Skin epidermis (tissue), 12 donors: ENCODE measurements at regions not wholly inside any gene's neighbourhood (a gene's known extent, or its start where the extent isn't known, plus 50 kb on each side); places are given as distances from the start of the nearest gene placed in this dataset.
A peak's percentile ranks its signal among the peaks of the same experiment; 100 is the strongest.

Source experiments
- H3K27ac ChIP-seq, 21 experiments: fragments of 200-600 bp; sonication (generic) in 11 of 21; one replicate each; pipeline ENCODE4 v1.5.0; 2020; ENCODE audit warnings: mild to moderate bottlenecking in 3 of 21, inconsistent platforms in 2 of 21, moderate library complexity in 2 of 21
- H3K4me3 ChIP-seq, 7 experiments: fragments of 200-600 bp; sonication (generic) in 2 of 7; one replicate each; pipeline ENCODE4 v1.5.0; 2020; ENCODE audit warnings: inconsistent platforms in 2 of 7, mild to moderate bottlenecking in 2 of 7, moderate library complexity in 1 of 7

DNA sequence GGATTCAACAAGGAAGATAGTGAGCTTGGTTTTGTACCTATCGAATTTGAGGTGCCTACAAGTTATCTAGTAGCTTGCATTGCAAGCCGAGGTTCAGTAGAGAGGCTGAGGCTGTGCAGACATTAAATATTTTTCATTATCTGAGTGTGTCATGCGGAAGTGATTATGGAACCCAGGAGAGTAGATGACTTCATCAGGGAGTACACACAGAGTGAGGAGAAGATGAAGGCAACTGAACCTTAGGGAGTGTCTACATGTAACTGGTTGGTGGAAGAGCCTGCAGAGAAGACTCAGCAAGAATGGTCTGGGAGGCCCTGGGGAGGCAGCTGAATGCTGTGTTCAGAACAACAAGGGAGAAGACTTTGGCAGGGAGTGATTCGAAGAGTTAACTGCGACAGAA, 393.9 kb downstream of the ARHGEF28 start:
- Histone ChIP-seq H3K4me3 (no peak overlapping the region), H3K27ac (no peak overlapping the region)

DNA sequence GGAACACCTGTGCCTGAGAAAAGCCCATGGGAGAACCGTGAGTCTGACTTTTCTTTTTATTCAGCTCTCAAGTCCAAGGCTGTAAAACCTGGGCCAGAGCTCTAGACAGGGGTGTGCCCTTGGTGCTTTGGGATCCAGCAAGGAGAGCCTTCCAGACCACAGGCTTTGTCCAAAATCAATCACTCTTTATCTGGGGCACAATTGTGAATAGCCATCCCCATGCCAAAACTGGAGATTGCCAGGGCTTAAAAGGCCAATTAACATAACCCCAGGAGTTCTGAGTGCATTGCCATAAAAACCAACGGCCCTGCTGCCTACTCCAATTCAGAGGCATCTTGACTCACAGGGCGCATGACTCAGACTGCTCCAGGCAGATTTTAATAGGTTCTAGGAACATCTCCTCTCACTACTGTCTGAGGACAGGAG, 391.8 kb downstream of the ARHGEF28 start:
- H3K4me3 ChIP-seq, result no peak overlapping the region

DNA sequence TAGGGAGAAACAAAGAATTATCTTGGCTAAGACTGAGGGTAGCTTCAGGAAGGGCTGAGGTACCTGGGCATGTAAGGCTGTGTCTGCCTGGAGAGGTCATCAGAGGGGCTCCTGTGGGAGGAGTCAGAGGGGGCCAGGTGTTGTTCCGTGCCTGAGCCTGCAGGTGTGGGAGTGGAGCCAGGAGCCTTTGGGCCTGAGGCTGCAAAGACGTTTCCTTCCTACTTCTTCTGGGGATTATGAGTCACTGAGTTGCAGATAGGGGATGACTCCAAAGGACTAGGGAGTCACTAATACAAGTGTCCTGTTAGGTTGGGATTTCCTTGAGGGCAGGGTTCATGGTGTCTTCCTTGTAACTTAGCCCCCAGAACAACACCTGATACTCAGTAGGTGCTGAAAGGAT, 391.1 kb downstream of the ARHGEF28 start:
- H3K4me3 ChIP-seq, result no peak overlapping the region
- peak overlapping the region in 1 of 21 experiments; percentile 49 for H3K27ac ChIP-seq

More for the DNA sequence above, 391.8 kb downstream of the ARHGEF28 start:
- H3K27ac ChIP-seq, result peak overlapping the region in 3 of 21 experiments; percentile 18 to 49 (median 36)

DNA sequence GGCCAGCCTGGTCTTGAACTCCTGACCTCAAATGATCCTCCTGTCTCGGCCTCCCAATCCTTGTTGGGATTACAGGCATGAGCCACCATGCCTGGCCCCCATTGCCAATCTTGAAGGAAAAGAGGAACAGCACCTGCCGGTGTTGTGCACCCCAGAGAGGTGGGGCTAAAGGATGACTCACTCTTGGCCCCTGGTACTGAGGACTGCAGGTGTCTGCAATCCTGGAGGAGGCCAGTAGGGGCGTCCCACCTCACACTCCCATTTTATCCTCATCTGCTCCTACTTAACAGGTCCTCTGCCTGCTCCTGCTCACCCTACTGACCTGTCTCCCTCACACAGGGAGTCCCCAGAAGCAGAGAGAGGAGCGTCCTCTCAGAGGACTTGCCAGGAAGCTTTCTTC, 390.4 kb downstream of the ARHGEF28 start:
- Histone ChIP-seq H3K27ac (peak overlapping the region in 1 of 21 experiments; percentile 5), H3K4me3 (no peak overlapping the region)

DNA sequence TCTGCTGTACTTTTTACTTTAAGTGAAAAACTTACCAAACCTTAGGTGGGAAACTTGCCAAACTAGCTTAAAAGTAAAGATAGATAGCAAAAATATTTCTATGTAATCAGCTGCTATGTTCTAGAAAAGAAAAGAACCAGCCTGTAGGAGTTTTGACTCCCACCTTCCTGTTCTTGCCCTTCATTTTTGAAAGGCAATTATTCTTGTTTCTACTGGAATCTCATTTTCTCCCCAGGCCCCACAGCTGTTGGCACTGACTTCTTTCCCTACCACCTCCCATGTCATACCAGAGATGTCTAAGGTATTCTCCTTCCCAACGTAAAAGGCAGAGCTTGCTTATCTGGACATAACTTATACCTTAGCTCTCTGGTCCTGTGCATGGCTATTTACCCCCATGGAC, 389.7 kb downstream of the ARHGEF28 start:
- H3K4me3 ChIP-seq, result no peak overlapping the region
- no peak overlapping the region for H3K27ac ChIP-seq

DNA sequence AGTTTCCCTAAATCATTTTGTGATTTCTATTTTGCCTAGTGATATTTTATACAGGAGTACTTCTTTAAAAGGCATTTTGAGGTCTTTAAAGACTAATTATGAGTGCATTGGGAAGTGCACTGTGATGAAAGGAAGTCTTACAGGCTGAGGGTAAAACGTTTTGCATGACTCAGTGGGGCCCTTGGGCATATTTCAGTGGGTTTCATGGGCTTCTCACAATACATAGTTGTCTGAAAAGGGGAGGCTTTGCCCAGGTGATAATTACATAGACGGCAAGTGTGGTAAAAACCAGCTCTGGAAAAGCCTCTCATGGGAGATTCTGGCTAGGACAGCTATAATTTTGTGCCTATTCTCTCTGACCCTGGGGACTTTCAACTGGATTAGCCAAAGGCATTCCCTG, 387.2 kb downstream of the ARHGEF28 start:
- peak overlapping the region in 1 of 21 experiments; percentile 24 for H3K27ac ChIP-seq
- no peak overlapping the region for H3K4me3 ChIP-seq

DNA sequence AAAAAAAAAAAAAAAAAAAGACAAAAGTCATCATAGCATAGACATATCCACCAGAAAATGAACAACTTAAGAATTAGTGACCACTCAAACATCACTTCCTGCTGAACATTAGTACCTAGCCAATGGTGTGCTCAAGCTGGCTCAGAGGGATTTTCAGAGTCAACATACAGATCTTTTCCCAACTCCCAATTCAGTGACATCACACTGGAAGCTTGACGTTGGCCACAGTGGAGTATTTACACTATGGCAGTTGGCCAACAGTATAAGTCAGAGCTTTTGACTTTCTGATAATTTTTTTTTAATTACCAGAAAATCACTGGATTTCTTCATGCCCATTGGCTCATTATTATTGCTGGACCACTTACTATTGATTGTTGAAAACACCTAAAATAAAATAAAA, 383.5 kb downstream of the ARHGEF28 start:
- Histone ChIP-seq H3K27ac (no peak overlapping the region), H3K4me3 (no peak overlapping the region)

DNA sequence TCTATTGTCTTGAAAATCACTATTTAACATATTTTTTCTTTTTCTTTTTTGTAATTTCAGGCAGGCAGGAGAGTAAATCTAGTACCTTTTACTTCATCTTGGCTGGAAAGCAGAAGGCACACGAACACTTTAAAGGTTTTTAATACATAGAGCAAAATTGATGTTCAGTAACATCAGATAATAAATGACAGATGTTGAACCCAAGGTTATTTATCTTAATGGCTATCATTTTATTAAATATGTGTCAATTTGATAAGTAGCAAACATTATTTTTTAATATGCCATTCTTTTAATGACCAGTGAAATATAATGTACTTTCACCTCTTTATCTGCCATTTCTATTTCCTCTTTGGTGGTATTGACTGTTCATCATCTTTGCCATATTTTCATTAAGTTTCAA, 381.2 kb downstream of the ARHGEF28 start:
- H3K4me3 ChIP-seq, result no peak overlapping the region

DNA sequence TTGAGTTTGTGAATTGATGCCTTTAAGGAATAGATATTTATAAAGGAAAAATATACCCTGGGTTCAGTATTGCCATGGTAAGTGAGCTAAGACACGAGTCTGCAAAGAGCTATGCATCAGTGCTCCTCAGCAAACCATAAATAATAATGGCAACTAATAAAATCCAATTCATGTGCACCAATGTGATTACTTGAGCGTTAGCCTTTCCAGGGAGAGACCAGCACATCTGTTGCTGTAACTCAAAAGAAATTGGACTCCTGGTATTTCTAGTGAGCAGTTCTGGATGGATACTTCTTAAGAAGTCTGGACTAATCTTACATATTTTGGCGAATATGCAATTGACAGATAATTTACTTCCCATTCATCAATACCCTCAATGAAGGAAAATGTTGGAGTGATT, 373.3 kb downstream of the ARHGEF28 start:
- H3K4me3 ChIP-seq, result no peak overlapping the region
- no peak overlapping the region for H3K27ac ChIP-seq

More for the DNA sequence above, 381.2 kb downstream of the ARHGEF28 start:
- H3K27ac ChIP-seq, result no peak overlapping the region

DNA sequence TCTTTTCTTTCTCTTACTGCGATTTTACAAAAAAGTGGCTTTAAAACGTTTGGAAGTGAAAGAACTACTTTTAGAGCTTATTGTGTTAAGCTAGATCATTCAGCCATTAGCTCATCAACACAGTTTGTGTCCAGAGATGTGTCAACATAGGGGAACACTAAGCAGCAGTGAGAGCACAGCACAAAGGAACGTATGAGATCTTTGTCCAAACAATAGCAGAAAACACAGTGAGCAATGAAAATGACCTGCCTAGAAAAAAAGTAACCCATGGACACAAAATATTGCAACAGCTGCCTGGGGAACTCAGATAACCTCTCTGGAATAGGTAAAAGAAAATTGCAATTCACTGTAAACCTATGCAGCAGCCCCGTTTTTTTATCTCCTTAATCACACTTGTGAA, 372.5 kb downstream of the ARHGEF28 start:
- Histone ChIP-seq H3K4me3 (no peak overlapping the region), H3K27ac (no peak overlapping the region)

DNA sequence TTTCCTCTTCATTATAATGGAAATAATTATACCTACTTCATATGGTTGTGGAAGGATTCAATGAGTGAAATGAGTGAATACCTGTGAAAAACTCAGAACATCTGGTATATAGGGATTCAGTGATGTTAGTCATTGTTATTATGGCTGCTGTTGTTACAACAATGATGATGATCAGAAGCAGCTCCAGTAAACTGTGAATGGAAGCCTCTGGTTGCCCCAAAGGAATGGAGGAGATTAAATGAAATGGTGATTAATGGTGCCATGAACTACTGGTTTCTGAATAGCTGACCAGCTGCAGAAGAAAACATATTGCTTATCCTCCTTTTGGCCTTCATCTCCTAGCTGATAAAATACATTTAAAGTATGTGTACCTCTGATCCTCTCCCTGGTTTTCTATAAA, 372.0 kb downstream of the ARHGEF28 start:
- H3K27ac ChIP-seq, result no peak overlapping the region
- no peak overlapping the region for H3K4me3 ChIP-seq

DNA sequence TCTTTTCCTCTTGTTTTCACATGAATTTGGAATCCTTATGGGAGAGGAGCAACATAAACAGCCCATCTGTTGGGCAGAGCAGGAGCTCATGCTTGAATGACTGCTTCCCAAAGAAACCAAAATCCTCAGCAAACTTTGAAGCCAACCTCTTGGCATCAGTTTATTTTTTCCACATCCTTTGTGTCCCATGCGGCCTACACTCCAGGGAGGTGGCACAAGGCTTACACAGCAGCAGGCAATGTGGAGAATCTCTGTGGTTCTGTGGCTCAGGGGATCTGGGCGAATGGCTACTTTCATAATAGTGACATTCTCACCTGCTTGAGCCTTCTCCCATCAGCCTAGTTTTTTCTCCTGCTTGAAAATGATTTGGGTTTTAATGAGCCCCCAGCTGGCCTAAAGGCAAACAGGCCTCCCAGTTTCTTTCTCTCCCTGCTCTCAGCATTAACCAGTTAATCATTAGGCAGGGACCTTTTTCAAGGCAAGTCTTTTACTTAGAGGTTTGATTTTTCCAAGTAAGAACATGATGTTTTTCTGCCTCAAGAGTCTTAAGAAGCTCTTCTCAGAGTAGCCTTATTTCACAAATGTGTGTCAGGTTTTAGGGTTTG, 370.3 kb downstream of the ARHGEF28 start:
- no peak overlapping the region for H3K27ac ChIP-seq
- H3K4me3 ChIP-seq, result no peak overlapping the region

DNA sequence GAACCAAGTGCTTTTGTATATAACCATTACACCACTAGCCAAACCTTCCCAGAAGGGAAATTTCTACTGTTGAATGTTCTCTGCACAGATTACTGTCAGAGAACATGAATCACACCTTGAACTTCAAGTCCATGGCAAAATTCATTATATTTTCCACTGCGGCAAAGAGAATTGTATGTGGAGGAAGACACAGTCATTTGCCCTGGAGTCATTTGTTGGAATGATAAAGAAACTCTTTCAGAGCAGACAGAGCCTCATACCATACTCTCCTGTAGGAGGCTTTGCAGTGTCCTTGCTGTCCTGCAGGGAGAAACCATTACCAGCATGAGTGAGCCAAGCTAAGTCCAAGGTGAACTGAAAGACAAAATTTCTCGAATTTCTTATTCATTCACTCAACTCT, 369.0 kb downstream of the ARHGEF28 start:
- H3K27ac ChIP-seq, result no peak overlapping the region
- H3K4me3 ChIP-seq, result no peak overlapping the region
